Lung (tissue), 11 donors: ENCODE measurements at regions not wholly inside any gene's neighbourhood (a gene's known extent, or its start where the extent isn't known, plus 50 kb on each side); places are given as distances from the start of the nearest gene placed in this dataset.
A peak's percentile ranks its signal among the peaks of the same experiment; 100 is the strongest.

Experiments used
- ATAC-seq: fragments of 200-7000 bp; cut with Tn5 transposase; one replicate; pipeline ENCODE4 v1.9.1; 2020; ENCODE audit warnings: moderate number of reproducible peaks; ENCODE audit not compliant: insufficient read depth, low FRiP score
- DNase-seq, 3 donors: peaks; one replicate each; pipeline ENCODE4 v3.0.0-alpha.2; 2013 to 2017
- H3K27ac ChIP-seq, 2 donors: one replicate each; pipeline ENCODE4 v1.5.1; 2013; ENCODE audit warnings: mild to moderate bottlenecking in 2 of 2, moderate library complexity in 2 of 2, control low read depth in 1 of 2, inconsistent platforms in 1 of 2, low read depth in 1 of 2, low read length in 1 of 2
- H3K27me3 ChIP-seq, 3 donors: one replicate each; pipeline ENCODE4 v1.5.1; 2013; ENCODE audit warnings: low read length in 2 of 3; ENCODE audit not compliant: control insufficient read depth in 3 of 3, insufficient read depth in 3 of 3
- H3K36me3 ChIP-seq, 4 donors: one replicate each; pipeline ENCODE4 v1.5.1; 2013; ENCODE audit warnings: low read length in 4 of 4, mild to moderate bottlenecking in 1 of 4, moderate library complexity in 1 of 4; ENCODE audit not compliant: control insufficient read depth in 4 of 4, insufficient read depth in 4 of 4
- H3K4me1 ChIP-seq, 5 donors: one replicate each; pipeline ENCODE4 v1.5.1; 2013; ENCODE audit warnings: low read length in 5 of 5, mild to moderate bottlenecking in 2 of 5, moderate library complexity in 1 of 5; ENCODE audit not compliant: control insufficient read depth in 5 of 5, insufficient read depth in 5 of 5
- H3K4me3 ChIP-seq: one replicate; pipeline ENCODE4 v1.5.1; 2013; ENCODE audit warnings: mild to moderate bottlenecking, control low read depth, moderate library complexity
- H3K9ac ChIP-seq, 2 donors: one replicate each; pipeline ENCODE4 v1.5.1; 2013; ENCODE audit warnings: low read length in 2 of 2, control low read depth in 1 of 2; ENCODE audit not compliant: insufficient read depth in 1 of 2
- H3K9me3 ChIP-seq, 4 donors: one replicate each; pipeline ENCODE4 v1.5.1; 2013; ENCODE audit warnings: low read length in 3 of 4, mild to moderate bottlenecking in 1 of 4, moderate library complexity in 1 of 4; ENCODE audit not compliant: control insufficient read depth in 4 of 4, insufficient read depth in 3 of 4
- CTCF ChIP-seq: IDR thresholded peaks from 2 replicates; pipeline ENCODE4 v1.5.1; 2012; ENCODE audit warnings: mild to moderate bottlenecking; ENCODE audit errors: control extremely low read depth, extremely low read depth
- WGBS, 2 donors: extraction: QIAGEN DNeasy Blood & Tissue Kit; methylation state at CpG; one replicate each; pipeline ENCODE4 v1.1.7; 2013; 5-methylcytosine and 5-hydroxymethylcytosine counted together
- donor health status: control.
- donor health status: control.
- donor health status: Bipolar disorder and iron deficiency.
- donor health status: healthy.
- donor health status: DM: yes; HTN: yes; CAD: no.

DNA sequence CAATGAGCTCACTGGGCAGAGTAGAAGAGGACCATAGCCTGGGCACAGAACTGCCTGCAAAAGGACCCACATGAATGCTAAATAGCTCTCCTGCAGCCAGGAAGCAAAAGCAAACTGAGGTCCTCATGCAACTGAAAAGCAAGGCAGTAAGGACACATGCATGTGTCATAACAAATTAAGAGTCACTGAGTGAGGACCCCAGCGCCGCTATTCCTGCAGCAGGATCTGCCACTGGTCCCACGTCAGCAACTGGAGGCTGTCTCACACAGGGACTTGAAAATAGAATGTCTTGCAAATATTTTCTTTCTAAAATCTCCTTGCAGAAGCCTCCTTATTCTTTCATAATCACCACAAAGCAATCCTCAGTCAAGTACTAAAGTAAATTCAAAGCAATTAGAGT is 559.6 kb upstream of the DAB1 start:
- ATAC-seq (no peak), DNase-seq (peak in 1 of 3 donors; percentile 21)
- TF ChIP-seq CTCF: no peak
- peaks cover 0 to 1% (median 0%) of the 10 kb centered on the region in 4 donors for H3K9me3 ChIP-seq
- peaks cover 0 to 4% (median 0%) of the 10 kb centered on the region in 5 donors for H3K4me1 ChIP-seq
- WGBS, 2 donors: 72 to 75% methylated on average over 3 of the region's 3 CpGs
- peaks cover 0 to 3% (median 0%) of the 10 kb centered on the region in 3 donors for H3K27me3 ChIP-seq
- H3K36me3 ChIP-seq: no peaks in the 10 kb centered on the region
- H3K27ac ChIP-seq: no peak overlapping the region
- no peak overlapping the region for H3K4me3 ChIP-seq
- H3K9ac ChIP-seq: no peak overlapping the region

DNA sequence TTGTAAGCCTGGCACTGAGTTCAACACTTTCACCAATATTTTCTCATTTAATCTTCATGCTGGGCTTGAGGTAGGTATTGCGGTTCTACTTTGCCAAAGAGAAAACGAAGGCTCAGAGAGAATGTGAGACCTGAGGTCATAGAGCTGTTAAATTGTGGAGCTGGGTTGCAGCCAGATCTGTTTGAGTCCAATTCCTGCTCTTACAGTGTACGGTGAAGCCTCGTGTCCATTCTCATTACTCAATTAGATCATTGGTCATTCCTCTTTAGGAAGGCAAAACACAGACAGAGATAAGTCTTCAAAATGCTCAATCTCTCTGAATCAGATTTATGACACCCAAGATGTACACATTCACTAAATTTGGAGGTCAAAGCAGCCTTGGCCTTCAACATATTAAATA is 559.0 kb upstream of the DAB1 start:
- TF ChIP-seq CTCF: no peak
- Histone ChIP-seq H3K9me3 (peaks cover 0 to 5% (median under 1%) of the 10 kb centered on the region in 4 donors), H3K27me3 (peaks cover 0 to 3% (median 0%) of the 10 kb centered on the region in 3 donors), H3K9ac (no peak overlapping the region), H3K4me3 (no peak overlapping the region), H3K4me1 (peaks cover 0 to 4% (median 0%) of the 10 kb centered on the region in 5 donors), H3K27ac (no peak overlapping the region), H3K36me3 (no peaks in the 10 kb centered on the region)
- ATAC-seq: no peak
- peak in 1 of 3 donors; percentile 25 for DNase-seq
- 75 to 81% methylated on average over 4 of the region's 4 CpGs for WGBS, 2 donors

DNA sequence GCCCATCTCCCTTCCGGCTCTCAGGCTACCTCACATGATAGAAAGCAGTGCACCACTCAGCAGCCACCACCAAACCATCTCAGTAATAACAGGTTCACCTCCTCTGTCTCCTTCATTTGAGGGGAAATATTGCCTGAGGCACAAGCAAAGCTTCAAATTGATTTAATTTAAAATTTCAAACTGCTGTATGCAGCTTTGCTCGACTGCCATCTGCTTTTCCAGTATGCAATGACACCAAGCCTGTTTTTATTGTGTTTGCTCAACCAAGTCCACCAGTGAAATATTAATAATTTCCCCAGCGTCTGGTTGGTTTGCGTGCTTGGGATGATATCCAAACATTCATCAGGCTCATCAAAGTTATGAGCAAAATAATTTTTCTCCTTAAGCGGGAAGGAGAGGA is 552.4 kb upstream of the DAB1 start:
- DNase-seq (no peak), ATAC-seq (no peak)
- 85 to 92% methylated on average over 5 of the region's 5 CpGs for WGBS, 2 donors
- Histone ChIP-seq H3K27me3 (no peaks in the 10 kb centered on the region), H3K4me3 (no peak overlapping the region), H3K27ac (no peak overlapping the region), H3K36me3 (no peaks in the 10 kb centered on the region), H3K9ac (no peak overlapping the region), H3K4me1 (no peaks in the 10 kb centered on the region), H3K9me3 (peaks cover 0 to 12% (median under 1%) of the 10 kb centered on the region in 4 donors)
- TF ChIP-seq CTCF: no peak

DNA sequence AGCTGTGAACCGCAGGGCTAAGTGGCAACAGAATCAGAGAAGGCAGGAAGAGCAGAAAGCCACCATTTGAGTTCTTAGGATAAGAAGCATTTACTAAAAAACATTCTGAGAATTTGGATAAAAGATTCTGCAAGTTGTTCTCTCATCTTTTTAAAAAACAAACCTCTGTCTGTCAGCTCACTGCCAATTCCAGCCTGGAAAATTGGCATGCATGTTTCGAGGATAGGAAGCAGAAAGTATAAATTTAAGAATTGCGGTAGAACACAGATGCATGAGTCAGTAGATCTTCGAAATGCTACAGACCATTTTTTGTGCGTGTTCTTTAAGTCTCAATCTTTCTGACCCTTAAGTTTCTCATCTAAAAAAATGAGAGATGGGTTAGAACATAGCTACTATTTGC is 544.5 kb upstream of the DAB1 start:
- DNase-seq: peak in 1 of 3 donors; percentile 7
- Histone ChIP-seq H3K36me3 (no peaks in the 10 kb centered on the region), H3K9me3 (peaks cover 0 to 2% (median under 1%) of the 10 kb centered on the region in 4 donors), H3K9ac (no peak overlapping the region), H3K27ac (no peak overlapping the region), H3K4me3 (no peak overlapping the region), H3K4me1 (no peaks in the 10 kb centered on the region), H3K27me3 (no peaks in the 10 kb centered on the region)
- no peak for TF ChIP-seq CTCF
- WGBS, 2 donors: 69 to 92% methylated on average over 5 of the region's 5 CpGs
- ATAC-seq: no peak
